ENCODE measurements at regions not wholly inside any gene's neighbourhood (a gene's known extent, or its start where the extent isn't known, plus 50 kb on each side); places are given as distances from the start of the nearest gene placed in this dataset.

DNA sequence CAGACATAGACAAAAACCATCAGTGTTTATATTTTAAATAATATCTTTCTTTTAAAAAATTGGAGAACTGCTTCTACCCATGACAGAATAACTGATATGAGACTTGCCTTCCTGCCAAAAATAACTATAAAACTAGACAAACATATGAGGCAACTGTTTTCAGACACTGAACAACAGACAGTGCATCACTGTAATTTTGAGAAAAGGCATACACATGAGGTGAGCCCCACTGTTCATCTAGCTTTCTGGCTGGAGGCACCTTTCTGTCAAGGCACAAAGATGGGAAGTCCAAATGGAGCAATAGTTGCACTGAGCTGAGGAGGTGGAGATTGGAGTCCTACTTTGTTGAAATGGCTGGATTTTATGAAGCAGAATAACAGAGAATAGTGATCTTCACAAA lies 71.9 kb upstream of the ZNF507 start:
- Histone ChIP-seq H4K20me1 (replicated peaks in 1 of 2; ENCODE audit: control insufficient read depth in 1 of 2, insufficient read depth in 2 of 2, low read length in 2 of 2) (no peaks in the 10 kb centered on the region), H3K79me2 (ENCODE audit: control insufficient read depth in 1 of 2, insufficient read depth in 2 of 2, low read length in 2 of 2) (no peaks in the 10 kb centered on the region), H2BK120ac (replicated peaks; ENCODE audit: low read depth, low read length) (no peak overlapping the region), H3K56ac (replicated peaks; ENCODE audit: insufficient read length, low read depth, low read length) (no peak overlapping the region), H4K8ac (ENCODE audit: extremely low read depth, insufficient read depth, low read length) (no peak overlapping the region), H3K23me2 (ENCODE audit: low read depth, low read length) (no peaks in the 10 kb centered on the region), H3K4me2 (ENCODE audit: insufficient read depth in 1 of 2, low read depth in 2 of 2, low read length in 2 of 2) (no peak overlapping the region), H3K9me3 (ENCODE audit: insufficient read depth in 2 of 2, low read depth in 1 of 2, low read length in 1 of 2) (no peaks in the 10 kb centered on the region; a peak in 1 of 4 replicates), H2BK12ac (ENCODE audit: low read depth, low read length) (no peak overlapping the region), H3K4ac (replicated peaks; ENCODE audit: insufficient read length, low read depth, low read length) (no peak overlapping the region), H3K79me1 (ENCODE audit: low read depth, low read length) (no peaks in the 10 kb centered on the region), H2AK5ac (ENCODE audit: low read depth, low read length) (no peak overlapping the region), H4K91ac (replicated peaks; ENCODE audit: insufficient read length, low read length) (no peak overlapping the region), H3K23ac (ENCODE audit: insufficient read length) (no peak overlapping the region), H3K9ac (replicated peaks in 1 of 4; ENCODE audit: extremely low read depth in 1 of 4, low read depth in 3 of 4, low read length in 3 of 4) (no peak overlapping the region), H3K27me3 (replicated peaks in 1 of 4; ENCODE audit: control insufficient read depth in 3 of 4, extremely low read depth in 1 of 4, insufficient read depth in 3 of 4, low read length in 3 of 4) (no peaks in the 10 kb centered on the region), H3K14ac (ENCODE audit: insufficient read length) (no peak overlapping the region), H2BK20ac (ENCODE audit: low read length) (no peak overlapping the region), H2AFZ (ENCODE audit: low read length) (no peak overlapping the region), H4K5ac (ENCODE audit: insufficient read length, low read depth, low read length) (no peak overlapping the region), H3K18ac (ENCODE audit: extremely low read depth, low read length) (no peak overlapping the region), H3K4me1 (replicated peaks in 1 of 4; ENCODE audit: control insufficient read depth in 3 of 4, insufficient read depth in 4 of 4, low read length in 3 of 4) (no peaks in the 10 kb centered on the region), H3K4me3 (ENCODE audit: extremely low read depth in 1 of 4, insufficient read depth in 2 of 4, low read depth in 3 of 4, low read length in 4 of 4) (no peak overlapping the region), H3K36me3 (ENCODE audit: control insufficient read depth in 2 of 4, insufficient read depth in 4 of 4, low read length in 3 of 4) (no peaks in the 10 kb centered on the region), H3K27ac (ENCODE audit: low read depth, low read length) (no peak overlapping the region), H2BK5ac (ENCODE audit: low read depth, low read length) (no peak overlapping the region), H2BK15ac (ENCODE audit: low read length) (no peak overlapping the region)
- DNase-seq (ENCODE audit: low read depth in 1 of 2, low spot score in 2 of 2) (no peak), FAIRE-seq (no peak)
- CTCF ChIA-PET (ENCODE audit: partially characterized antibody): interaction anchor here (0.9 to 2.1 kb wide), 2 partner anchors 10 to 14 kb away, joined by 3 to 6 read pairs; no protein-coding TSS in a partner anchor
- POLR2A ChIA-PET (ENCODE audit: partially characterized antibody): no interaction called here
- TF ChIP-seq EZH2 (IDR thresholded peaks at IDR 0.05; ENCODE audit: low read depth, low read length, severe bottlenecking): no peak
- no peak for TF ChIP-seq NRF1 (IDR thresholded peaks at IDR 0.05; ENCODE audit: low read depth, low read length)
- TF ChIP-seq RFX5 (IDR thresholded peaks at IDR 0.05; ENCODE audit: borderline replicate concordance, low read depth, low read length): no peak
- no peak for TF ChIP-seq SP4 (IDR thresholded peaks at IDR 0.05; ENCODE audit: low read length)
- no peak for TF ChIP-seq BCL11A (IDR thresholded peaks at IDR 0.05; ENCODE audit: low read depth in 2 of 2, low read length in 2 of 2)
- TF ChIP-seq, protein P1, sequence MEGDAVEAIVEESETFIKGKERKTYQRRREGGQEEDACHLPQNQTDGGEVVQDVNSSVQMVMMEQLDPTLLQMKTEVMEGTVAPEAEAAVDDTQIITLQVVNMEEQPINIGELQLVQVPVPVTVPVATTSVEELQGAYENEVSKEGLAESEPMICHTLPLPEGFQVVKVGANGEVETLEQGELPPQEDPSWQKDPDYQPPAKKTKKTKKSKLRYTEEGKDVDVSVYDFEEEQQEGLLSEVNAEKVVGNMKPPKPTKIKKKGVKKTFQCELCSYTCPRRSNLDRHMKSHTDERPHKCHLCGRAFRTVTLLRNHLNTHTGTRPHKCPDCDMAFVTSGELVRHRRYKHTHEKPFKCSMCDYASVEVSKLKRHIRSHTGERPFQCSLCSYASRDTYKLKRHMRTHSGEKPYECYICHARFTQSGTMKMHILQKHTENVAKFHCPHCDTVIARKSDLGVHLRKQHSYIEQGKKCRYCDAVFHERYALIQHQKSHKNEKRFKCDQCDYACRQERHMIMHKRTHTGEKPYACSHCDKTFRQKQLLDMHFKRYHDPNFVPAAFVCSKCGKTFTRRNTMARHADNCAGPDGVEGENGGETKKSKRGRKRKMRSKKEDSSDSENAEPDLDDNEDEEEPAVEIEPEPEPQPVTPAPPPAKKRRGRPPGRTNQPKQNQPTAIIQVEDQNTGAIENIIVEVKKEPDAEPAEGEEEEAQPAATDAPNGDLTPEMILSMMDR (IDR thresholded peaks at IDR 0.05; ENCODE audit: control extremely low read depth in 1 of 3, insufficient read depth in 1 of 3, low read depth in 1 of 3, low read length in 3 of 3): no peak
